ENCODE measurements at regions not wholly inside any gene's neighbourhood (a gene's known extent, or its start where the extent isn't known, plus 50 kb on each side); places are given as distances from the start of the nearest gene placed in this dataset.

DNA sequence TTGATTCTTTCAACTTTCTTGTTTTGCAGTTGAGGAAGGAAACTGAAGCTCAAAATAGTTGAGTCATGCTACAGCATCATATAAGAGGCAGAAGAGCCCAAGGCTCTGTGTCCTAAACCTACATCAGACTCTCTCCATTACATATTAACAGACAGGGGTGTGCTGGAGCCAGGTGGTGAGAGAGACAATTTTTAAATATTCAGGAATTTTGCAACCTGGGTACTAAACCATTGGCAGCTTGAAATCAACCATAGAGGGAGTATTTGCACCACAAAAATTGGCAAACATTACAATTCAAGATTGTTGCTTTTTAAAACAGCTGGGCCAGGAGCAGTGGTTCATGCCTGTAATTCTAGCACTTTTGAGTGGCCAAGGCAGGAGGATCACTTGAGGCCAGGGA lies 65.8 kb upstream of the SOX4 start:
- TF ChIP-seq, protein P1, sequence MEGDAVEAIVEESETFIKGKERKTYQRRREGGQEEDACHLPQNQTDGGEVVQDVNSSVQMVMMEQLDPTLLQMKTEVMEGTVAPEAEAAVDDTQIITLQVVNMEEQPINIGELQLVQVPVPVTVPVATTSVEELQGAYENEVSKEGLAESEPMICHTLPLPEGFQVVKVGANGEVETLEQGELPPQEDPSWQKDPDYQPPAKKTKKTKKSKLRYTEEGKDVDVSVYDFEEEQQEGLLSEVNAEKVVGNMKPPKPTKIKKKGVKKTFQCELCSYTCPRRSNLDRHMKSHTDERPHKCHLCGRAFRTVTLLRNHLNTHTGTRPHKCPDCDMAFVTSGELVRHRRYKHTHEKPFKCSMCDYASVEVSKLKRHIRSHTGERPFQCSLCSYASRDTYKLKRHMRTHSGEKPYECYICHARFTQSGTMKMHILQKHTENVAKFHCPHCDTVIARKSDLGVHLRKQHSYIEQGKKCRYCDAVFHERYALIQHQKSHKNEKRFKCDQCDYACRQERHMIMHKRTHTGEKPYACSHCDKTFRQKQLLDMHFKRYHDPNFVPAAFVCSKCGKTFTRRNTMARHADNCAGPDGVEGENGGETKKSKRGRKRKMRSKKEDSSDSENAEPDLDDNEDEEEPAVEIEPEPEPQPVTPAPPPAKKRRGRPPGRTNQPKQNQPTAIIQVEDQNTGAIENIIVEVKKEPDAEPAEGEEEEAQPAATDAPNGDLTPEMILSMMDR (IDR thresholded peaks at IDR 0.05): no peak
- no peak for TF ChIP-seq EP300 (IDR thresholded peaks at IDR 0.05)
